Ascending aorta (tissue), 2 donors: ENCODE measurements at regions not wholly inside any gene's neighbourhood (a gene's known extent, or its start where the extent isn't known, plus 50 kb on each side); places are given as distances from the start of the nearest gene placed in this dataset.

ENCODE experiments used
- DNase-seq, 2 donors: peaks; one replicate each; pipeline ENCODE4 v3.0.0-alpha.2; 2019; ENCODE audit warnings: low spot score in 2 of 2
- H3K27ac ChIP-seq, 2 donors: fragments of 200-600 bp; sonication (generic); one replicate each; pipeline ENCODE4 v1.5.1; 2016 to 2017; ENCODE audit warnings: mild to moderate bottlenecking in 1 of 2
- H3K27me3 ChIP-seq: fragments of 200-600 bp; sonication (generic); one replicate; pipeline ENCODE4 v1.5.1; 2017
- H3K36me3 ChIP-seq, 2 donors: fragments of 200-600 bp; sonication (generic); one replicate each; pipeline ENCODE4 v1.5.1; 2016
- H3K4me1 ChIP-seq, 2 donors: fragments of 200-600 bp; sonication (generic); one replicate each; pipeline ENCODE4 v1.5.1; 2016 to 2017; ENCODE audit warnings: mild to moderate bottlenecking in 1 of 2
- H3K4me3 ChIP-seq, 2 donors: fragments of 200-600 bp; sonication (generic); one replicate each; pipeline ENCODE4 v1.5.1; 2016 to 2017; ENCODE audit warnings: mild to moderate bottlenecking in 1 of 2
- H3K9me3 ChIP-seq, 2 donors: fragments of 200-600 bp; sonication (generic); one replicate each; pipeline ENCODE4 v1.5.1; 2016
- intact Hi-C: fragments of 100-400 bp; cut with DNase I; formaldehyde crosslinking; loops from one replicate; pipeline ENCODE4 v1.15.1; 2023
- TF ChIP-seq, protein P1 (sequence below), 3 experiments: fragments of 200-600 bp in 2 of 3; fragments of 450-650 bp in 1 of 3; sonication (generic) in 2 of 3; IDR thresholded peaks; one replicate each; pipeline ENCODE4 v1.5.1; 2016 to 2019; ENCODE audit warnings: antibody characterized with exemption in 3 of 3, mild to moderate bottlenecking in 1 of 3, moderate library complexity in 1 of 3

DNA sequence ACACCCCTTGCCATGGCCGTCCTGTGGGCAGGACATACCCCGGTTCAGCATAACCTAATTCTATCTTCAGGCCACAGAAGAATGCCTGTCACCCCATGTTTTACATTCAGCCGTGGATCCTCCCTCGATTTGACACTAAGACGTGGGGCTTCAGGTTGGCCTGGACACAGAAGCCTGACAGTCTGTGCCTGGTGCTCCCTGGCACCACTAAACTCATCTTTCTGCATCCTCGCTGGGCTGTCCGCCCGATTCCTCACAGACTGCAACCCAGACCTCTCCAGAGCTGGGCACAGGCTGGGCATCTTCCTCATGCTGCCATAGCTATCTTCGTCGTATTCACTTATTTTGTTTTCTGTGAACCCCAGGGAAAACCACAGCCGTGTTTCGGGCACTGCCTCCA, 117.8 kb upstream of the IQSEC1 start:
- Histone ChIP-seq H3K27me3 (no peaks in the 10 kb centered on the region), H3K4me1 (no peaks in the 10 kb centered on the region), H3K27ac (no peak overlapping the region), H3K4me3 (no peak overlapping the region), H3K9me3 (no peaks in the 10 kb centered on the region), H3K36me3 (no peaks in the 10 kb centered on the region)
- TF ChIP-seq, protein P1, sequence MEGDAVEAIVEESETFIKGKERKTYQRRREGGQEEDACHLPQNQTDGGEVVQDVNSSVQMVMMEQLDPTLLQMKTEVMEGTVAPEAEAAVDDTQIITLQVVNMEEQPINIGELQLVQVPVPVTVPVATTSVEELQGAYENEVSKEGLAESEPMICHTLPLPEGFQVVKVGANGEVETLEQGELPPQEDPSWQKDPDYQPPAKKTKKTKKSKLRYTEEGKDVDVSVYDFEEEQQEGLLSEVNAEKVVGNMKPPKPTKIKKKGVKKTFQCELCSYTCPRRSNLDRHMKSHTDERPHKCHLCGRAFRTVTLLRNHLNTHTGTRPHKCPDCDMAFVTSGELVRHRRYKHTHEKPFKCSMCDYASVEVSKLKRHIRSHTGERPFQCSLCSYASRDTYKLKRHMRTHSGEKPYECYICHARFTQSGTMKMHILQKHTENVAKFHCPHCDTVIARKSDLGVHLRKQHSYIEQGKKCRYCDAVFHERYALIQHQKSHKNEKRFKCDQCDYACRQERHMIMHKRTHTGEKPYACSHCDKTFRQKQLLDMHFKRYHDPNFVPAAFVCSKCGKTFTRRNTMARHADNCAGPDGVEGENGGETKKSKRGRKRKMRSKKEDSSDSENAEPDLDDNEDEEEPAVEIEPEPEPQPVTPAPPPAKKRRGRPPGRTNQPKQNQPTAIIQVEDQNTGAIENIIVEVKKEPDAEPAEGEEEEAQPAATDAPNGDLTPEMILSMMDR (IDR thresholded peaks at IDR 0.05): no peak
- DNase-seq: no peak
- intact Hi-C loops: no loop called here

DNA sequence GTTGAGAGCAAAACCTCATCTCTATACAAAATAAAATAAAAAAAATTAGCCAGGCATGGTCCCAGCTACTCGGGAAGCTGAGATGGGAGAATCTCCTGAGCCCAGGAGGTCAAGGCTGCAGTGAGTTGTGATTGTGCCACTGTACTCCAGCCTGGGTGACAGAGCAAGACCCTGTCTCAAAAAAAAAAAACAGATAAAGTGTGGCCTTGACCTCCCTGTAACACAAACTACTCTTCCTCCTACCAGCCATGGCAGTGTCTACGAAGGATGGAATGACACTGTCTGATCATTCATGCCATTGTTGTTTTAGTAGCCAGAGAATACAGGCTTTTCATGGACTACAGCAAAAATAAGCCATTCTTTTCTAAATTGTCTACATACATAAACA, 117.1 kb upstream of the IQSEC1 start:
- intact Hi-C loops: no loop called here
- no peak overlapping the region for H3K4me3 ChIP-seq
- DNase-seq: no peak
- TF ChIP-seq, protein P1 (IDR thresholded peaks at IDR 0.05): no peak
- H3K36me3 ChIP-seq: no peaks in the 10 kb centered on the region
- H3K4me1 ChIP-seq: no peaks in the 10 kb centered on the region
- H3K27ac ChIP-seq: no peak overlapping the region
- H3K9me3 ChIP-seq: no peaks in the 10 kb centered on the region
- no peaks in the 10 kb centered on the region for H3K27me3 ChIP-seq

DNA sequence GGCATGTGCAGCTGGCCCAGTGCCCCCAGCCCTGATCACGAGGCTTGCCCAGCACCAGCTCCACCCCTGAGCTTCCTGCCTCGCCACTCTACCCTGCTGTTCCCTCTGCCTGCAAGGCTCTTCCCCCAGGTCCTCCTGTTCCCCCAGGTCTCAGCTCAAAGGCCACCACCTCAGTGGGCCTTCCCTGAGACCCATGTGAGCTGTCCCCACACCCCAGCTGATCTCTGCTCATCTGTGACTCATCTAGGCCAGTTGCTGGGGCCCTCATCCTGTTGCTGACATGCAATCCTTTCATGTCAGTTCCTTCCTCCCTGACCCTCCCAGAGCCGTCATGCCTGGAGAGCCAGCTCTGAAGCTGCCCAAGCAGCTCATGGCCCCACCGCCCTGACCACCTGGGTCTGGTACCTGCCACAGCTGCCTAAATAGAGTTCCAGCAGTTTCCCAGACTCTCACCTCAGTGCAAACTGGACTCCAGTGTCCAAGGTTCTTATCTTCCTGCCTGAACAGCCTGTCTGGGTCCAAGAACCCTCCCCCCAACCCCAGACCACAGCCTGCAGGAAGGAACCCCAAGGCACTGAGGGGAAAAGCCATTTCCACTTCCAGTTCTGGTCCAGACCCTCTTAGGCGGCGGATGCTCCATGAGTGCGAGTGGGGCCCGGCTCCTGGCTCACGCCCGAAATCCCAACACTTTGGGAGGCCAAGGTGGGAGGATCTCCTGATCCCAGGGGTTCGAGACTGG, 116.6 kb upstream of the IQSEC1 start:
- H3K36me3 ChIP-seq: no peaks in the 10 kb centered on the region
- no peak overlapping the region for H3K27ac ChIP-seq
- intact Hi-C loops: no loop called here
- H3K4me1 ChIP-seq: no peaks in the 10 kb centered on the region
- no peak overlapping the region for H3K4me3 ChIP-seq
- DNase-seq: no peak
- H3K27me3 ChIP-seq: no peaks in the 10 kb centered on the region
- TF ChIP-seq, protein P1 (IDR thresholded peaks at IDR 0.05): no peak
- no peaks in the 10 kb centered on the region for H3K9me3 ChIP-seq

DNA sequence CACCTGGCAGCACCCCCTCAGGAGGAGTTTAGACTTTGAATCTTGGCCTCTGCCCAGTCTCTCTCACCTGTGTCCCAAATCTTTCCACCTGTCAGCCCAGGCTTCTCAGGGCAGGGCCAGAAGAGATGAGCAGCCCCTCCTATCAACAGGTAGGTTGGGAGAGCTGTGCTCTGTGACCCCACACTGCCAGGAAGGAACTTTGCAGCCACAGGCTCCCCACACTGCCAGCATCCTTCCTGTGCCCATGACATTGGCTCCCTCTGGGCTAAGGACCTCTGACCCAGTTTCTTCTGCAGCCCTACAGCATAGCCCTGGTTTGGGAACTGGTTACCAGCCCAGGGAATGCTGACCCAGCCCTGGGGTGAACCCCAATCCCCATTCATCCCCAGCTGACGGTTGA, 115.7 kb upstream of the IQSEC1 start:
- Histone ChIP-seq H3K4me3 (no peak overlapping the region), H3K36me3 (no peaks in the 10 kb centered on the region), H3K27me3 (no peaks in the 10 kb centered on the region), H3K27ac (no peak overlapping the region), H3K9me3 (no peaks in the 10 kb centered on the region), H3K4me1 (no peaks in the 10 kb centered on the region)
- DNase-seq: no peak
- TF ChIP-seq, protein P1 (IDR thresholded peaks at IDR 0.05): no peak
- intact Hi-C loops: no loop called here

DNA sequence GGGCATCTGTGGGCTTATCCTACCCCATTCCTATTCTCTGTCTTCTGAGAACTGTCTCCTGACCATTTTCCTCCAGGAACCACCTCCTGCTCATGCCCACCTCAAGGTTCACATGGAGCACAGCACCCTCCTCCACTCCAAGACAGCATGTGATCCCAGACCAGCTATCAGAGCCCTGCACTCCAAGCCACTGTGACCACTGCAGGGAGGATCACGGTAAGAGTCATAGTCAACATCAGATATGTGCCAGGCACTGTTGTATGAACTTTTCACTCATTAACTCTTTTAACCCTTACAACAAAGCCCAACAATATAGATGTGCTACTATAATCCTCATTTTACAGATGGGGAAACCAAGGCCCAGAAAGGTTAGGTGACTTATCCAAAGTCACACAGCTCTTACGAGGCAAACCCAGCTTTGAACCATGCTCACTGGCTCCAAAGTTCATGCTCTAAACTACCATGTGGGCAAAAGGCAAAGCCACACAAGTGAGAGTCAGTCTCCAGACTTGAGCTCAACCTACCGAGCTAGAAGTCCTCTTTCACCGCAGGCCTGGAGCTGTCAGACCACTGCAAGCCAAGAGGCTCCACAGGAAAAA, 115.1 kb upstream of the IQSEC1 start:
- DNase-seq: no peak
- H3K9me3 ChIP-seq: no peaks in the 10 kb centered on the region
- no peaks in the 10 kb centered on the region for H3K36me3 ChIP-seq
- H3K4me3 ChIP-seq: no peak overlapping the region
- intact Hi-C loops: no loop called here
- H3K27ac ChIP-seq: no peak overlapping the region
- H3K27me3 ChIP-seq: no peaks in the 10 kb centered on the region
- H3K4me1 ChIP-seq: no peaks in the 10 kb centered on the region
- TF ChIP-seq, protein P1 (IDR thresholded peaks at IDR 0.05): no peak
